ENCODE measurements at regions not wholly inside any gene's neighbourhood (a gene's known extent, or its start where the extent isn't known, plus 50 kb on each side); places are given as distances from the start of the nearest gene placed in this dataset.

GRCh38 chr6:140281236-140281635 is 906.8 kb upstream of the CITED2 start:
- Mint-ChIP-seq H3K4me1 (no peaks in the 10 kb centered on the region), H3K36me3 (no peaks in the 10 kb centered on the region), H3K27me3 (ENCODE audit: insufficient read depth, low read depth) (no peaks in the 10 kb centered on the region), H3K27ac (no peak overlapping the region), H3K9me3 (no peaks in the 10 kb centered on the region), H3K4me3 (no peak overlapping the region)
- Histone ChIP-seq H3K36me3 (no peaks in the 10 kb centered on the region), H2AFZ (replicated peaks) (no peak overlapping the region), H3K79me2 (ENCODE audit: low read depth) (no peaks in the 10 kb centered on the region), H3K9ac (no peak overlapping the region), H3K9me3 (ENCODE audit: low read depth) (no peaks in the 10 kb centered on the region), H3K4me1 (no peaks in the 10 kb centered on the region), H3F3A (ENCODE audit: low read depth) (no peaks in the 10 kb centered on the region), H3K4me2 (no peak overlapping the region), H3K4me3 (no peak overlapping the region), H3K27ac (no peak overlapping the region), H4K20me1 (ENCODE audit: low read depth) (no peaks in the 10 kb centered on the region), H3K27me3 (no peaks in the 10 kb centered on the region)
- DNase-seq (ENCODE audit: low spot score): no peak
- TF ChIP-seq CTCF (IDR thresholded peaks at IDR 0.05): no peak
- no peak for TF ChIP-seq EZH2phosphoT487 (IDR thresholded peaks at IDR 0.05)
- no peak for TF ChIP-seq EZH2 (IDR thresholded peaks at IDR 0.05)

GRCh38 chr6:140276719-140277118 is 902.3 kb upstream of the CITED2 start:
- no peak for TF ChIP-seq EZH2phosphoT487 (IDR thresholded peaks at IDR 0.05)
- no peak for TF ChIP-seq EZH2 (IDR thresholded peaks at IDR 0.05)
- no peak for TF ChIP-seq CTCF (IDR thresholded peaks at IDR 0.05)
- Histone ChIP-seq H3K4me3 (no peak overlapping the region), H3K9ac (no peak overlapping the region), H3K4me1 (peaks cover 6% of the 10 kb centered on the region), H4K20me1 (ENCODE audit: low read depth) (no peaks in the 10 kb centered on the region), H2AFZ (replicated peaks) (no peak overlapping the region), H3K27me3 (no peaks in the 10 kb centered on the region), H3K27ac (no peak overlapping the region), H3K9me3 (ENCODE audit: low read depth) (no peaks in the 10 kb centered on the region), H3F3A (ENCODE audit: low read depth) (no peaks in the 10 kb centered on the region), H3K36me3 (no peaks in the 10 kb centered on the region), H3K79me2 (ENCODE audit: low read depth) (no peaks in the 10 kb centered on the region), H3K4me2 (no peak overlapping the region)
- H3K36me3 Mint-ChIP-seq: no peaks in the 10 kb centered on the region
- peaks cover 8% of the 10 kb centered on the region for H3K4me1 Mint-ChIP-seq
- H3K27me3 Mint-ChIP-seq (ENCODE audit: insufficient read depth, low read depth): no peaks in the 10 kb centered on the region
- H3K4me3 Mint-ChIP-seq: no peak overlapping the region
- H3K9me3 Mint-ChIP-seq: no peaks in the 10 kb centered on the region
- no peak overlapping the region for H3K27ac Mint-ChIP-seq
- no peak for DNase-seq (ENCODE audit: low spot score)

- no peak for TF ChIP-seq CTCF (IDR thresholded peaks at IDR 0.05)
- no peak for TF ChIP-seq EZH2 (IDR thresholded peaks at IDR 0.05)
- no peak for TF ChIP-seq EZH2phosphoT487 (IDR thresholded peaks at IDR 0.05)
- no peak overlapping the region for H3K4me2 ChIP-seq
- no peaks in the 10 kb centered on the region for H3K27me3 ChIP-seq
- Mint-ChIP-seq H3K4me3 (no peak overlapping the region), H3K9me3 (no peaks in the 10 kb centered on the region), H3K27ac (no peak overlapping the region), H3K4me1 (peaks cover 10% of the 10 kb centered on the region), H3K36me3 (no peaks in the 10 kb centered on the region), H3K27me3 (ENCODE audit: insufficient read depth, low read depth) (no peaks in the 10 kb centered on the region)
- peaks cover 9% of the 10 kb centered on the region for H3K4me1 ChIP-seq
- H3K9ac ChIP-seq: no peak overlapping the region
- no peaks in the 10 kb centered on the region for H3K36me3 ChIP-seq
- H2AFZ ChIP-seq (replicated peaks): no peak overlapping the region
- H3F3A ChIP-seq (ENCODE audit: low read depth): no peaks in the 10 kb centered on the region
- no peaks in the 10 kb centered on the region for H4K20me1 ChIP-seq (ENCODE audit: low read depth)
- H3K27ac ChIP-seq: no peak overlapping the region
- no peak overlapping the region for H3K4me3 ChIP-seq
- no peaks in the 10 kb centered on the region for H3K79me2 ChIP-seq (ENCODE audit: low read depth)
- no peaks in the 10 kb centered on the region for H3K9me3 ChIP-seq (ENCODE audit: low read depth)
- no peak for DNase-seq (ENCODE audit: low spot score)
Measured at GRCh38 chr6:140276133-140276532, 901.7 kb upstream of the CITED2 start.

GRCh38 chr6:140275725-140276124 is 901.3 kb upstream of the CITED2 start:
- Histone ChIP-seq H3K9me3 (ENCODE audit: low read depth) (no peaks in the 10 kb centered on the region), H2AFZ (replicated peaks) (no peak overlapping the region), H3K27ac (no peak overlapping the region), H3K4me1 (peaks cover 9% of the 10 kb centered on the region), H3K4me3 (no peak overlapping the region), H3F3A (ENCODE audit: low read depth) (no peaks in the 10 kb centered on the region), H3K4me2 (no peak overlapping the region), H3K9ac (no peak overlapping the region), H3K27me3 (no peaks in the 10 kb centered on the region), H4K20me1 (ENCODE audit: low read depth) (no peaks in the 10 kb centered on the region), H3K36me3 (no peaks in the 10 kb centered on the region), H3K79me2 (ENCODE audit: low read depth) (no peaks in the 10 kb centered on the region)
- no peaks in the 10 kb centered on the region for H3K36me3 Mint-ChIP-seq
- no peak overlapping the region for H3K27ac Mint-ChIP-seq
- TF ChIP-seq EZH2 (IDR thresholded peaks at IDR 0.05): no peak
- H3K4me3 Mint-ChIP-seq: no peak overlapping the region
- H3K27me3 Mint-ChIP-seq (ENCODE audit: insufficient read depth, low read depth): no peaks in the 10 kb centered on the region
- H3K9me3 Mint-ChIP-seq: no peaks in the 10 kb centered on the region
- no peak for DNase-seq (ENCODE audit: low spot score)
- peaks cover 10% of the 10 kb centered on the region for H3K4me1 Mint-ChIP-seq
